Rectal smooth muscle tissue (tissue), 1 donor: ENCODE measurements at regions not wholly inside any gene's neighbourhood (a gene's known extent, or its start where the extent isn't known, plus 50 kb on each side); places are given as distances from the start of the nearest gene placed in this dataset.

Experiments
- H3K27ac ChIP-seq: one replicate; pipeline ENCODE4 v1.7.0; 2013; ENCODE audit warnings: low read depth, low read length, inconsistent platforms
- H3K27me3 ChIP-seq: one replicate; pipeline ENCODE4 v1.7.0; 2013; ENCODE audit warnings: low read length; ENCODE audit not compliant: control insufficient read depth, insufficient read depth
- H3K36me3 ChIP-seq: one replicate; pipeline ENCODE4 v1.7.0; 2013; ENCODE audit warnings: low read length; ENCODE audit not compliant: control insufficient read depth, insufficient read depth
- H3K4me1 ChIP-seq: one replicate; pipeline ENCODE4 v1.7.0; 2013; ENCODE audit warnings: low read length; ENCODE audit not compliant: control insufficient read depth, insufficient read depth
- H3K4me3 ChIP-seq: one replicate; pipeline ENCODE4 v1.7.0; 2013; ENCODE audit warnings: low read length
- H3K9ac ChIP-seq: one replicate; pipeline ENCODE4 v1.7.0; 2013; ENCODE audit warnings: low read length

GRCh38 chr20:50398821-50399554 lies 111.2 kb upstream of the PTPN1 start:
- peak overlapping the region; percentile 63 for H3K27ac ChIP-seq
- H3K4me3 ChIP-seq: no peak overlapping the region
- H3K9ac ChIP-seq: no peak overlapping the region
- H3K36me3 ChIP-seq: no peaks in the 10 kb centered on the region
- H3K4me1 ChIP-seq: peaks cover 20% of the 10 kb centered on the region
- H3K27me3 ChIP-seq: peaks cover 4% of the 10 kb centered on the region

GRCh38 chr20:50399555-50399916 lies 110.6 kb upstream of the PTPN1 start:
- Histone ChIP-seq H3K27ac (peak overlapping the region; percentile 63), H3K4me3 (no peak overlapping the region), H3K36me3 (no peaks in the 10 kb centered on the region), H3K27me3 (peaks cover 4% of the 10 kb centered on the region), H3K4me1 (peaks cover 20% of the 10 kb centered on the region), H3K9ac (no peak overlapping the region)

- peaks cover 20% of the 10 kb centered on the region for H3K4me1 ChIP-seq
- H3K27me3 ChIP-seq: peaks cover 4% of the 10 kb centered on the region
- H3K9ac ChIP-seq: no peak overlapping the region
- H3K36me3 ChIP-seq: no peaks in the 10 kb centered on the region
- H3K27ac ChIP-seq: peak overlapping the region; percentile 63
- H3K4me3 ChIP-seq: no peak overlapping the region
Observed at GRCh38 chr20:50399917-50400704, 110.1 kb upstream of the PTPN1 start.

DNA sequence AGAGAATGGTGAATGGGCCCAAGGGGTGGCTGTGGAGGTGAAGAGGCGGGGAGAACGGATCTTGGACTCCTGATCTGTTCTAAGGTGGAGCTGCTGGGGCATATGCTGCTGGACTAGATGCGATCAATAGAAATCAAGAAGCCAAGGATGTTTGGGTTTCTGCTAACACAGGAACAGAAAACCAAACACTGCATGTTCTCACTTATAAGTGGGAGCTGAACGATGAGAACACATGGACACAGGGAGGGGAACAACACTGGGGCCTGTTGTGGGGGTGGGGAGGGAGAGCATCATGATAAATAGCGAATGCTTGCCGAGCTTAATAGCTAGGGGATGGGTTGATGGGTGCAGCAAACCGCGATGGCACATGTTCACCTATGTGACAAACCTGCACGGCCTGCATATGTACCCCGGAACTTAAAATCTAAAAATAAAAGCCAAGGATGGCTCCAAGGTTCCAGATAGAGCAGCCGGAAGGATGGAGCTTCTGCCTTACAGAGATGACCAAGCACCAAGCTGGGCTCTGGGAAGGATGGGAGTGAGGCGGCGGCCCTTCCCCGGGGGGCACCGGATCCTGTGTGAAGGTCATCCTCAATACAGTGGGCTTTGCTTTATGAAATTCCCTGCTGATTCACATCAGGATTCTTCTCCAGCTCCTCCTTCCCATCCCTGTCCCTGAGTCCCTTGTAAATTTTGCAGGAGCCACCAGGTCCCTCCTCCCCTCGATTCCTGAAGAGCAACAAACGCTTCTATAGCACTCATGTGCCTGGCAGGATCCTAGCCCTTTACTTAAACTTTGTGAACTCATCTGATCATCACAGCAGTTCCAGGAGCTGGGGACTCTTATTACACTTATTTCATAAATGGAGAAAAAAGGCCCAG lies 109.2 kb upstream of the PTPN1 start:
- Histone ChIP-seq H3K27me3 (peaks cover 4% of the 10 kb centered on the region), H3K27ac (no peak overlapping the region), H3K4me3 (no peak overlapping the region), H3K4me1 (peaks cover 16% of the 10 kb centered on the region), H3K36me3 (no peaks in the 10 kb centered on the region), H3K9ac (no peak overlapping the region)

- H3K36me3 ChIP-seq: no peaks in the 10 kb centered on the region
- H3K4me1 ChIP-seq: peaks cover 16% of the 10 kb centered on the region
- H3K9ac ChIP-seq: no peak overlapping the region
- H3K27ac ChIP-seq: no peak overlapping the region
- H3K4me3 ChIP-seq: no peak overlapping the region
- peaks cover 4% of the 10 kb centered on the region for H3K27me3 ChIP-seq
Observed at GRCh38 chr20:50401587-50402418, 108.4 kb upstream of the PTPN1 start.

- no peak overlapping the region for H3K27ac ChIP-seq
- H3K27me3 ChIP-seq: peaks cover 4% of the 10 kb centered on the region
- H3K4me1 ChIP-seq: peaks cover 11% of the 10 kb centered on the region
- no peak overlapping the region for H3K4me3 ChIP-seq
- H3K9ac ChIP-seq: no peak overlapping the region
- no peaks in the 10 kb centered on the region for H3K36me3 ChIP-seq
Observed at GRCh38 chr20:50403565-50404418, 106.4 kb upstream of the PTPN1 start.

DNA sequence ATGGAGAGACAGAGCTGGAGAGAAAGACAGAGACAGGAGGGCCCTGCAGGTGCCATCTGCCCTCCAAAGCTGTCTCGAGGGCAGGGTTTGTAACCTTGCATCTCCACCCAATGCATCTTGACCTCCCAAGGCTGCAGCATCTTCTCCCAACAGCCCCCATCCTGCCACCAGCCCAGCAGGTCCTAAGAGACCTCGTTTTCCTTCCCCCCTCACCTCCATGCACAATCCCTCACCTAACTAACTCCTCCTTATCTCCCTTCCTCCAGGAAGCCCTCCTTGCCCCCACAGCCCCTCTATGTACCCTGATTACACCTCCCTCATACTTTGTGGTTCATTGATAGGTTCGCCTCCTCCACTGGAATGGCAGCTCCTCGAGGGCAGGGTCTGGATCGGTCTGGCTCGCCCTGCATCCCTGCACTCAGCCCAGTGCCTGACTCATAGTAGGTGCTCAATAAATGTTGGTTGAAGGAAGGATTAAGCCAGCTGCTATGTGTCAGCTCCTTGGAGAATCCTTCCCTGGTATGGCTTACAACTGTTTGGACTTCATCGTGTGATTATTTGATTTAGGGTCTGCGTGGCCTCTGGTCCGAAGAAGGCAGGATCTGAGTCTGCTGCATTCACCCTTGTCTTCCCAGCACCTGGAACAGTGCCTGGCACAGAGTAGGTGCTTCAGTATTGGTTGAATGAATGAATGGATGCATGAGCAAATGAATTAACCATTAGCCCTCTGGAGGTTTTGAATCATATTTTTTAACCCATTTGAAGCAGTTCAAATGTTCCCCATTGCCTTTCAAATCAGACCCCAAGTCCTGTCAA lies 105.6 kb upstream of the PTPN1 start:
- Histone ChIP-seq H3K27ac (no peak overlapping the region), H3K9ac (no peak overlapping the region), H3K4me3 (no peak overlapping the region), H3K4me1 (peaks cover 3% of the 10 kb centered on the region), H3K27me3 (peaks cover under 1% of the 10 kb centered on the region), H3K36me3 (no peaks in the 10 kb centered on the region)

DNA sequence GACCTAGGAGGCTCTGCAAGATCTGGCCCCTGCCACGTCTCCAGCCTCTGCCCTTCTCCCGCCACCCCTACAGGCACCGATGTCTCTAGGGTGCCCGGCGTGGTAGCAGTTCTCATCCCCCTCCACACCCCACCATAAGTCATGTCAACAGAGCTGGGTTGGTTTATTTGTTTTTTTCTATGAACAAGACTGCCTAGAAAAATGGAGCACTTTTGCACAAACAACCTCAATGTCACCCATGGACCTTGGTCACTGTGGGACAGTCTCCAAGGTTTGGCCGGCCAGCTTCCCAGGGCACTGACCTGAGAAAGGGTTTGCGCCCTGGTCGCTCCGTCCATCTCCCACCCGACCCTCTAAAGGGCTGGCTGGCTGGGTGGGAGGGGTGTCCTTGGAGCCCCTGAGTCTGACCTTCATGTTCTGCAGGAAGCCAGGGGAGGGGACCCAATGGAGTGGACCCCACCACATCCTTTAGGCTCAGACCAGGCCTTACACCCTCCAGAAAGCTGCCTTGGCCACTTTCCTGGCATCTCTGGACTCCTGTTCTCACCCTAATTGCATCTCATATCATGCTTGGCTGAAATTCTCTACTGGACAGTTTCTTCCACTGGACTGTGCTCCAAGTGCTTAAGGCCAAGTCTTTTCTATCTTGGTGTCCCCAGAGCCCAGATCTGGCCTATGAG lies 104.8 kb upstream of the PTPN1 start:
- Histone ChIP-seq H3K9ac (no peak overlapping the region), H3K27ac (no peak overlapping the region), H3K4me1 (no peaks in the 10 kb centered on the region), H3K36me3 (no peaks in the 10 kb centered on the region), H3K4me3 (no peak overlapping the region), H3K27me3 (no peaks in the 10 kb centered on the region)

- Histone ChIP-seq H3K9ac (no peak overlapping the region), H3K4me1 (no peaks in the 10 kb centered on the region), H3K4me3 (no peak overlapping the region), H3K27me3 (no peaks in the 10 kb centered on the region), H3K27ac (no peak overlapping the region), H3K36me3 (no peaks in the 10 kb centered on the region)
Observed at GRCh38 chr20:50405915-50406609, 104.1 kb upstream of the PTPN1 start.

DNA sequence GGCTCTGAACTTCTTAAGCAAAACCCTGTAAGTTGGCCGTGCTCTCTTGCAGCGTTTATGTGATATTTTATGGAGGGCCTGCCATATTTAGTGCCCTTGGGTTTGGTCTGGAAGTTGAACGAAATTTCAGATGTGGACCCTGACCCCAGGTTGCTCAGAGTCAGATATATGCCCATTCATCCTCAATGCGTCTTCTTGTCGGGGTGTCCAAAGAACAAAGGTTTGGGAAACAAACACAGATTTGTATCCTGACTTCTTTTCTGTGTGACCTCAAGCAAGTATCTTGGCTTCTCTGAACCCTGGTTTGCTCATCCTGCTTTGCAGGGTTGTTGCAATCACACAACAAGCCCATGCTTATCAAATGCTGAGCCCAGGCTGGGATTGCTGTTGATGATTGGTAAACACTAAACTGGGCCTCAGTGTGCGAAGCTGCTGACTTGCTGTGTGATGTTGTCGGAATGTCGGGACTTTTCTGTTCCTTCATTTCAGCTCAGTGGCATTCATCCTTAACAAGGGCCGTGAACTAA lies 103.5 kb upstream of the PTPN1 start:
- Histone ChIP-seq H3K4me3 (no peak overlapping the region), H3K9ac (no peak overlapping the region), H3K36me3 (no peaks in the 10 kb centered on the region), H3K27ac (no peak overlapping the region), H3K4me1 (no peaks in the 10 kb centered on the region), H3K27me3 (no peaks in the 10 kb centered on the region)
